WTC11 (cell line): ENCODE measurements at regions not wholly inside any gene's neighbourhood (a gene's known extent, or its start where the extent isn't known, plus 50 kb on each side); places are given as distances from the start of the nearest gene placed in this dataset.

ENCODE experiments used
- ATAC-seq: fragments of 200-7000 bp; cut with Tn5 transposase; 2 replicates; pipeline ENCODE4 v1.10.0; 2021; ENCODE audit warnings: mild to moderate bottlenecking, moderate library complexity
- CTCF ChIA-PET: fragments of 300-600 bp; sonication (Branson Sonifier 250); formaldehyde crosslinking; loops from one replicate; lab custom pipeline; 2021; ENCODE audit warnings: antibody characterized with exemption; lab: Charles Lee
- POLR2A ChIA-PET: fragments of 350-600 bp; sonication (Branson Sonifier 250); formaldehyde crosslinking; loops from one replicate; lab custom pipeline; 2021; ENCODE audit warnings: antibody characterized with exemption; lab: Charles Lee
- DNase-seq: peaks from one replicate; pipeline ENCODE4 v3.0.0; 2021; ENCODE audit warnings: low spot score
- H3K27ac Mint-ChIP-seq: 2 replicates; pipeline ENCODE4 v1.8.0; 2021; ENCODE audit warnings: mixed read lengths
- H3K27me3 Mint-ChIP-seq: 2 replicates; pipeline ENCODE4 v1.8.0; 2021; ENCODE audit warnings: low read depth, mild to moderate bottlenecking, moderate library complexity, mixed read lengths
- H3K36me3 Mint-ChIP-seq: 2 replicates; pipeline ENCODE4 v1.8.0; 2021; ENCODE audit warnings: mixed read lengths
- H3K4me1 Mint-ChIP-seq: 2 replicates; pipeline ENCODE4 v1.8.0; 2022; ENCODE audit warnings: mixed read lengths
- H3K4me3 Mint-ChIP-seq: 2 replicates; pipeline ENCODE4 v1.8.0; 2021; ENCODE audit warnings: mild to moderate bottlenecking, moderate library complexity, mixed read lengths
- H3K9me3 Mint-ChIP-seq: 2 replicates; pipeline ENCODE4 v1.8.0; 2021; ENCODE audit warnings: mixed read lengths
- AR ChIP-seq: fragments of 250-450 bp; sonication (Bioruptor Pico); IDR thresholded peaks from 2 replicates; pipeline ENCODE4 v1.9.0; 2021; ENCODE audit warnings: mild to moderate bottlenecking
- ATF1 ChIP-seq: sonication (generic); formaldehyde crosslinking; IDR thresholded peaks from 2 replicates; pipeline ENCODE4 v1.8.1; 2023; ENCODE audit warnings: mild to moderate bottlenecking, moderate library complexity, missing genetic modification reagents
- CBFB ChIP-seq: sonication (generic); formaldehyde crosslinking; IDR thresholded peaks from 2 replicates; pipeline ENCODE4 v1.8.1; 2022; ENCODE audit warnings: mild to moderate bottlenecking, low read depth, missing genetic modification reagents
- CDX4 ChIP-seq: fragments of 250-450 bp; sonication (Bioruptor Pico); IDR thresholded peaks from 2 replicates; pipeline ENCODE4 v1.9.0; 2021; ENCODE audit warnings: moderate library complexity, mild to moderate bottlenecking, inconsistent platforms, borderline replicate concordance
- E2F4 ChIP-seq: sonication (generic); formaldehyde crosslinking; IDR thresholded peaks from 2 replicates; pipeline ENCODE4 v1.8.1; 2022; ENCODE audit warnings: low read depth, mild to moderate bottlenecking, moderate library complexity, missing genetic modification reagents, borderline replicate concordance
- ELF4 ChIP-seq: sonication (generic); formaldehyde crosslinking; IDR thresholded peaks from 2 replicates; pipeline ENCODE4 v1.8.1; 2022; ENCODE audit warnings: low read depth, mild to moderate bottlenecking, moderate library complexity, missing genetic modification reagents
- EMX1 ChIP-seq: fragments of 250-450 bp; sonication (Bioruptor Pico); IDR thresholded peaks from 2 replicates; pipeline ENCODE4 v1.8.0; 2021; ENCODE audit warnings: mild to moderate bottlenecking
- ESRRA ChIP-seq: sonication (generic); formaldehyde crosslinking; IDR thresholded peaks from 2 replicates; pipeline ENCODE4 v1.8.1; 2022; ENCODE audit warnings: mild to moderate bottlenecking, missing genetic modification reagents, borderline replicate concordance
- FOXP4 ChIP-seq: sonication (generic); formaldehyde crosslinking; IDR thresholded peaks from 2 replicates; pipeline ENCODE4 v1.8.0; 2022; ENCODE audit warnings: mild to moderate bottlenecking, missing genetic modification reagents
- GRHL2 ChIP-seq: fragments of 250-450 bp; sonication (Bioruptor Pico); IDR thresholded peaks from 2 replicates; pipeline ENCODE4 v1.8.0; 2022; ENCODE audit warnings: mild to moderate bottlenecking, moderate library complexity; ENCODE audit not compliant: insufficient replicate concordance, severe bottlenecking
- MXD4 ChIP-seq: fragments of 250-450 bp; sonication (Bioruptor Pico); IDR thresholded peaks from 2 replicates; pipeline ENCODE4 v1.8.0; 2021; ENCODE audit warnings: mild to moderate bottlenecking, moderate library complexity, borderline replicate concordance
- NFYB ChIP-seq: sonication (generic); formaldehyde crosslinking; conservative IDR thresholded peaks from 2 replicates; pipeline ENCODE4 v1.8.0; 2022; ENCODE audit warnings: low read depth, missing genetic modification reagents
- NR3C1 ChIP-seq: sonication (generic); formaldehyde crosslinking; conservative IDR thresholded peaks from 2 replicates; pipeline ENCODE4 v1.8.1; 2023; ENCODE audit warnings: low read depth, mild to moderate bottlenecking, missing genetic modification reagents
- STAT6 ChIP-seq: sonication (generic); formaldehyde crosslinking; conservative IDR thresholded peaks from 2 replicates; pipeline ENCODE4 v1.8.1; 2023; ENCODE audit warnings: mild to moderate bottlenecking, low read depth, missing genetic modification reagents, moderate library complexity
- ZMAT4 ChIP-seq: fragments of 250-450 bp; sonication (Bioruptor Pico); IDR thresholded peaks from 2 replicates; pipeline ENCODE4 v1.9.0; 2021; ENCODE audit warnings: mild to moderate bottlenecking
- ZNF416 ChIP-seq: fragments of 250-450 bp; sonication (Bioruptor Pico); IDR thresholded peaks from 2 replicates; pipeline ENCODE4 v1.9.0; 2021; ENCODE audit warnings: mild to moderate bottlenecking, inconsistent platforms
- ZNF512 ChIP-seq: sonication (generic); formaldehyde crosslinking; IDR thresholded peaks from 2 replicates; pipeline ENCODE4 v1.8.1; 2022; ENCODE audit warnings: missing genetic modification reagents, borderline replicate concordance
- ZNF671 ChIP-seq: fragments of 250-450 bp; sonication (Bioruptor Pico); IDR thresholded peaks from 2 replicates; pipeline ENCODE4 v1.8.0; 2021; ENCODE audit warnings: mild to moderate bottlenecking

- ChIA-PET CTCF (interaction anchor here (0.6 kb wide), 1 partner anchor 9 kb away, joined by 3 read pairs; no protein-coding TSS in a partner anchor), POLR2A (no interaction called here)
- H3K4me1 Mint-ChIP-seq, result peaks cover 10% of the 10 kb centered on the region
- no peaks in the 10 kb centered on the region for H3K36me3 Mint-ChIP-seq
- no peak for ATAC-seq
- TF ChIP-seq E2F4 (CRISPR knock-in tag) (no peak), EMX1 (CRISPR knock-in tag) (no peak), ZNF416 (CRISPR knock-in tag) (no peak), ZMAT4 (no peak)
- H3K9me3 Mint-ChIP-seq, result no peaks in the 10 kb centered on the region
- H3K4me3 Mint-ChIP-seq, result no peak overlapping the region
- DNase-seq, result no peak
- H3K27me3 Mint-ChIP-seq, result peaks cover 36% of the 10 kb centered on the region
- H3K27ac Mint-ChIP-seq, result no peak overlapping the region
Measured at GRCh38 chr3:193980905-193981304, 155.0 kb upstream of the HES1 start.

GRCh38 chr3:193981504-193981903, 154.4 kb upstream of the HES1 start:
- ATAC-seq, result no peak; the same call in 1 of the 2 replicates
- Mint-ChIP-seq H3K36me3 (no peaks in the 10 kb centered on the region), H3K9me3 (no peaks in the 10 kb centered on the region), H3K4me3 (no peak overlapping the region), H3K27me3 (peaks cover 36% of the 10 kb centered on the region), H3K4me1 (0 out of 2 replicates have a peak, but pooled peaks cover 5% of the 10 kb centered on the region), H3K27ac (no peak overlapping the region)
- POLR2A ChIA-PET, result no interaction called here
- TF ChIP-seq CBFB (no peak), ZMAT4 (no peak), EMX1 (CRISPR knock-in tag) (no peak), NR3C1 (CRISPR knock-in tag) (no peak), ELF4 (CRISPR knock-in tag) (no peak), GRHL2 (CRISPR knock-in tag) (no peak), MXD4 (CRISPR knock-in tag) (no peak), ZNF671 (CRISPR knock-in tag) (no peak), AR (CRISPR knock-in tag) (no peak), ATF1 (CRISPR knock-in tag) (no peak)
- CTCF ChIA-PET, result no interaction called here
- no peak for DNase-seq

GRCh38 chr3:193982258-193982659, 153.7 kb upstream of the HES1 start:
- no peak overlapping the region for H3K4me3 Mint-ChIP-seq
- H3K9me3 Mint-ChIP-seq, result no peaks in the 10 kb centered on the region
- no peak overlapping the region for H3K27ac Mint-ChIP-seq
- ATAC-seq (no peak), DNase-seq (no peak)
- CTCF ChIA-PET, result no interaction called here
- POLR2A ChIA-PET, result no interaction called here
- no peaks in the 10 kb centered on the region for H3K36me3 Mint-ChIP-seq
- 0 out of 2 replicates have a peak, but pooled peaks cover 11% of the 10 kb centered on the region for H3K4me1 Mint-ChIP-seq
- H3K27me3 Mint-ChIP-seq, result peaks cover 36% of the 10 kb centered on the region
- TF ChIP-seq ZNF512 (CRISPR knock-in tag) (no peak), CDX4 (CRISPR knock-in tag) (no peak), E2F4 (CRISPR knock-in tag) (no peak), STAT6 (CRISPR knock-in tag) (no peak), ESRRA (CRISPR knock-in tag) (no peak), FOXP4 (CRISPR knock-in tag) (no peak), NFYB (no peak)
